OCI-LY1 (cell line): ENCODE measurements at regions not wholly inside any gene's neighbourhood (a gene's known extent, or its start where the extent isn't known, plus 50 kb on each side); places are given as distances from the start of the nearest gene placed in this dataset.

Experiments used
- H2AFZ ChIP-seq: fragments of 200-600 bp; sonication (generic), shearing (Covaris generic); 2 replicates; pipeline ENCODE4 v1.6.0; 2014; ENCODE audit warnings: antibody characterized with exemption, mild to moderate bottlenecking, low read length
- H3F3A ChIP-seq: fragments of 200-600 bp; sonication (generic), shearing (Covaris generic); 2 replicates; pipeline ENCODE4 v1.6.0; 2014; ENCODE audit warnings: mild to moderate bottlenecking, antibody characterized with exemption, low read length, moderate library complexity; ENCODE audit not compliant: insufficient read depth
- H3K27ac ChIP-seq: fragments of 200-600 bp; sonication (generic); 2 replicates; pipeline ENCODE4 v1.5.1; 2014; ENCODE audit warnings: low read length, mixed run types, mild to moderate bottlenecking, low read depth; ENCODE audit not compliant: poor library complexity, severe bottlenecking
- H3K27me3 ChIP-seq: fragments of 200-600 bp; sonication (generic); 2 replicates; pipeline ENCODE4 v1.6.0; 2014; ENCODE audit warnings: antibody characterized with exemption, mild to moderate bottlenecking, low read length, moderate library complexity; ENCODE audit not compliant: insufficient read depth
- H3K36me3 ChIP-seq: fragments of 200-600 bp; sonication (generic); 2 replicates; pipeline ENCODE4 v1.6.1; 2014; ENCODE audit warnings: mild to moderate bottlenecking, antibody characterized with exemption, low read length, moderate library complexity, mixed read lengths; ENCODE audit not compliant: insufficient read depth
- H3K4me1 ChIP-seq: fragments of 200-600 bp; sonication (generic); 2 replicates; pipeline ENCODE4 v1.5.1; 2014; ENCODE audit warnings: mild to moderate bottlenecking, low read length, moderate library complexity; ENCODE audit not compliant: insufficient read depth, severe bottlenecking
- H3K4me2 ChIP-seq: fragments of 200-600 bp; sonication (generic), shearing (Covaris generic); 2 replicates; pipeline ENCODE4 v1.6.1; 2014; ENCODE audit warnings: low read length
- H3K4me3 ChIP-seq: fragments of 200-600 bp; sonication (generic); 2 replicates; pipeline ENCODE4 v1.5.1; 2014; ENCODE audit warnings: low read length, low read depth, mild to moderate bottlenecking, mixed read lengths; ENCODE audit not compliant: poor library complexity, severe bottlenecking
- H3K79me2 ChIP-seq: fragments of 200-600 bp; shearing (Covaris generic); 2 replicates; pipeline ENCODE4 v1.6.1; 2016; ENCODE audit warnings: mixed run types, low read length, mixed read lengths; ENCODE audit not compliant: insufficient read depth
- H3K9ac ChIP-seq: fragments of 200-600 bp; sonication (generic), shearing (Covaris generic); 2 replicates; pipeline ENCODE4 v1.6.1; 2014; ENCODE audit warnings: mild to moderate bottlenecking, low read length, mixed read lengths
- H3K9me2 ChIP-seq: fragments of 200-600 bp; sonication (generic), shearing (Covaris generic); 2 replicates; pipeline ENCODE4 v1.6.1; 2014; ENCODE audit warnings: low read depth, mild to moderate bottlenecking, low read length, mixed read lengths
- H3K9me3 ChIP-seq: fragments of 200-600 bp; shearing (Covaris generic); 2 replicates; pipeline ENCODE4 v1.6.1; 2014; ENCODE audit warnings: low read length, mixed read lengths
- H4K20me1 ChIP-seq: fragments of 200-600 bp; sonication (generic), shearing (Covaris generic); 2 replicates; pipeline ENCODE4 v1.6.0; 2016; ENCODE audit warnings: mild to moderate bottlenecking, low read length; ENCODE audit not compliant: insufficient read depth
- CTCF ChIP-seq: fragments of 200-600 bp; sonication (generic), shearing (Covaris generic); IDR thresholded peaks from 2 replicates; pipeline ENCODE4 v1.5.1; 2017; ENCODE audit warnings: mild to moderate bottlenecking, antibody characterized with exemption, low read length, moderate library complexity, mixed read lengths
- EZH2 ChIP-seq: fragments of 200-600 bp; sonication (generic), shearing (Covaris generic); IDR thresholded peaks from 2 replicates; pipeline ENCODE4 v1.8.0; 2017; ENCODE audit warnings: borderline replicate concordance, mixed run types, mild to moderate bottlenecking, antibody characterized with exemption, low read length, moderate library complexity, mixed read lengths

GRCh38 chr18:24658302-24658701 lies 197.9 kb downstream of the HRH4 start:
- H3K4me3 ChIP-seq, result no peak overlapping the region
- no peak overlapping the region for H3K27ac ChIP-seq
- no peaks in the 10 kb centered on the region for H3K4me1 ChIP-seq
- no peaks in the 10 kb centered on the region for H3K36me3 ChIP-seq
- TF ChIP-seq EZH2, result no peak
- no peak for TF ChIP-seq CTCF
- H3K27me3 ChIP-seq, result no peaks in the 10 kb centered on the region
- no peaks in the 10 kb centered on the region for H3K79me2 ChIP-seq
- H4K20me1 ChIP-seq, result no peaks in the 10 kb centered on the region
- H3K9me2 ChIP-seq, result no peaks in the 10 kb centered on the region
- no peak overlapping the region for H3K9ac ChIP-seq
- H3K4me2 ChIP-seq, result no peak overlapping the region
- H3K9me3 ChIP-seq, result no peaks in the 10 kb centered on the region
- H2AFZ ChIP-seq, result no peak overlapping the region
- H3F3A ChIP-seq, result no peaks in the 10 kb centered on the region

GRCh38 chr18:24659827-24660720 lies 199.6 kb downstream of the HRH4 start:
- H3K27ac ChIP-seq, result no peak overlapping the region
- H3K4me2 ChIP-seq, result peak overlapping the region; percentile 25; the same call in 1 of the 2 replicates
- no peaks in the 10 kb centered on the region for H3K27me3 ChIP-seq
- H3K4me3 ChIP-seq, result no peak overlapping the region
- H3K36me3 ChIP-seq, result no peaks in the 10 kb centered on the region
- TF ChIP-seq EZH2 (no peak), CTCF (no peak)
- no peaks in the 10 kb centered on the region for H4K20me1 ChIP-seq
- no peaks in the 10 kb centered on the region for H3K9me3 ChIP-seq
- no peaks in the 10 kb centered on the region for H3K9me2 ChIP-seq
- H2AFZ ChIP-seq, result no peak overlapping the region
- no peaks in the 10 kb centered on the region for H3K79me2 ChIP-seq
- H3K4me1 ChIP-seq, result no peaks in the 10 kb centered on the region
- no peak overlapping the region for H3K9ac ChIP-seq
- no peaks in the 10 kb centered on the region for H3F3A ChIP-seq

- H3K4me3 ChIP-seq, result no peak overlapping the region
- no peaks in the 10 kb centered on the region for H3K36me3 ChIP-seq
- H3K79me2 ChIP-seq, result no peaks in the 10 kb centered on the region
- no peaks in the 10 kb centered on the region for H3K4me1 ChIP-seq
- H3K9ac ChIP-seq, result no peak overlapping the region
- no peak for TF ChIP-seq CTCF
- no peaks in the 10 kb centered on the region for H3F3A ChIP-seq
- H3K27me3 ChIP-seq, result no peaks in the 10 kb centered on the region
- H3K27ac ChIP-seq, result no peak overlapping the region
- no peak overlapping the region for H2AFZ ChIP-seq
- no peak overlapping the region for H3K4me2 ChIP-seq
- no peaks in the 10 kb centered on the region for H3K9me2 ChIP-seq
- no peaks in the 10 kb centered on the region for H3K9me3 ChIP-seq
- no peaks in the 10 kb centered on the region for H4K20me1 ChIP-seq
Observed at GRCh38 chr18:24660956-24661355, 200.5 kb downstream of the HRH4 start.
